Stimulated activated effector memory CD8-positive, alpha-beta T cell treated with anti-CD3 and anti-CD28 coated beads, Interleukin-12 subunit alpha, Interleukin-12 subunit beta, amount 100 ng/mL, for 72 hours (primary cell): ENCODE measurements at regions not wholly inside any gene's neighbourhood (a gene's known extent, or its start where the extent isn't known, plus 50 kb on each side); places are given as distances from the start of the nearest gene placed in this dataset.
"Not testable (repeated sequence)": the region's sequence is repeated elsewhere in the genome, so short reads cannot be mapped to it uniquely, and the experiment has no call there.

Experiments used
- ATAC-seq: fragments of 150-1000 bp; cut with Tn5 transposase; 2 replicates; pipeline ENCODE4 v1.10.0; 2021
- DNase-seq, 2 donors: peaks; one replicate each; pipeline ENCODE4 v3.0.0; 2021 to 2022; ENCODE audit warnings: low spot score in 2 of 2
- H3K27ac Mint-ChIP-seq: one replicate; pipeline ENCODE4 v1.8.0; 2022; ENCODE audit warnings: mild to moderate bottlenecking, mixed read lengths
- H3K36me3 Mint-ChIP-seq: one replicate; pipeline ENCODE4 v1.8.0; 2022; ENCODE audit warnings: mild to moderate bottlenecking, mixed read lengths
- H3K4me1 Mint-ChIP-seq: one replicate; pipeline ENCODE4 v1.8.0; 2022; ENCODE audit warnings: mixed read lengths
- H3K4me3 Mint-ChIP-seq: one replicate; pipeline ENCODE4 v1.8.0; 2022; ENCODE audit warnings: mild to moderate bottlenecking, mixed read lengths
- H3K9me3 Mint-ChIP-seq: one replicate; pipeline ENCODE4 v1.8.0; 2022; ENCODE audit warnings: mixed read lengths

DNA sequence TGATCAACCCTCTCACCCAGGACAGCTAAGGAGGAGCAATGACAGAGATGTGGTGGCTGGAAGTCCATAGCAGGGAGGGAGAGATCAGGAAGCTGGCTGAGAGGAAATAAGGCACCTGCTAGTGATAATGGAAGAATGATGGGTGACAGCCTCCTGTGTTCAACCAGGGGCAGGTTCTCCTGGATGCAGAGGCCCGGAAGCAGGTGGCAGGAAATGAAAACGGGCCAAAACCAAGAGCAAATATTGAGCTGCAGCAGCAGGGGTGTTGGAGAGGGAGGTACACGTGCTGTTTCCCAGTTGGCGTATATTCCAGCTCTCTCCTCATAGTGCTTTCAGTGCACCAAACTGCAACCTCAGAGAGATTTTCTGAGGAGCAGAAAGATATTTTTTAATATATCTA, 213.4 kb upstream of the TBL1XR1 start:
- no peak overlapping the region for H3K27ac Mint-ChIP-seq
- H3K36me3 Mint-ChIP-seq: no peaks in the 10 kb centered on the region
- H3K4me1 Mint-ChIP-seq: peaks cover 8% of the 10 kb centered on the region
- H3K9me3 Mint-ChIP-seq: no peaks in the 10 kb centered on the region
- ATAC-seq (no peak), DNase-seq (no peak)
- no peak overlapping the region for H3K4me3 Mint-ChIP-seq

DNA sequence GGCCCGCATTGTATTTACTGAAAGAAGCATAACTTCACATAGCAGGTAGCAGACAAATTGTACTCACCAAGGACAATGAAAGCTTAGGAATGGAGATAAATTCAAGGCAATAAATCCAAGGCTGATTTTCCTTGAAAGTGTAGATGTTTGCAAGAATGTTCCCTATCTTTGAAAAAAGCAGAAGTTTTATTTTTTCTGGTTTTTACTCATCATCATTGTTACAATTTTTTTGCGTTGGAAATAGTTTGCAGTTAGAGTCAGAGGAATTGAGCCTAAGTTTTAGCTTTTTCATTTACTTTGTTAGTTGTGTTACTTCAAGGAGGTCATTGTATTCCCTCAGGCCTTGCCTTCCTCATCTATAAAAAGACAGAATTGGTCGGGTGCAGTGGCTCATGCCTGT, 213.9 kb upstream of the TBL1XR1 start:
- ATAC-seq: no peak
- peaks cover 8% of the 10 kb centered on the region for H3K4me1 Mint-ChIP-seq

DNA sequence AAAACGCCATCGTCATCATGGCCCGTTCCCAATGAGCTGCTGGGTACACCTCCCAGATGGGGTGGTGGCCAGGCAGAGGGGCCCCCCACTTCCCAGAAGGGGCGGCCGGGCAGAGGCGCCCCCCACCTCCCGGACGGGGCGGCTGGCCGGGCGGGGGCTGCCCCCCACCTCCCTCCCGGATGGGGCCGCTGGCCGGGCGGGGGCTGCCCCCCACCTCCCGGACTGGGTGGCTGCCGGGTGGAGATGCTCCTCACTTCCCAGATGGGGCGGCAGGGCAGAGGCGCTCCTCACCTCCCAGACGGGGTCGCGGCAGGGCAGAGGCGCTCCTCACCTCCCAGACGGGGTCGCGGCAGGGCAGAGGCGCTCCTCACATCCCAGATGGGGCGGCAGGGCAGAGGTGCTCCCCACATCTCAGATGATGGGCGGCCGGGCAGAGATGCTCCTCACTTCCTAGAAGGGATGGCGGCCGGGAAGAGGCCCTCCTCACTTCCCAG, 215.4 kb upstream of the TBL1XR1 start:
- not testable (repeated sequence) for H3K27ac Mint-ChIP-seq, H3K36me3 Mint-ChIP-seq, H3K4me3 Mint-ChIP-seq, H3K9me3 Mint-ChIP-seq, DNase-seq, ATAC-seq, H3K4me1 Mint-ChIP-seq

More for the DNA sequence above, 213.9 kb upstream of the TBL1XR1 start:
- Mint-ChIP-seq H3K4me3 (no peak overlapping the region), H3K9me3 (no peaks in the 10 kb centered on the region), H3K36me3 (no peaks in the 10 kb centered on the region), H3K27ac (no peak overlapping the region)
- no peak for DNase-seq

DNA sequence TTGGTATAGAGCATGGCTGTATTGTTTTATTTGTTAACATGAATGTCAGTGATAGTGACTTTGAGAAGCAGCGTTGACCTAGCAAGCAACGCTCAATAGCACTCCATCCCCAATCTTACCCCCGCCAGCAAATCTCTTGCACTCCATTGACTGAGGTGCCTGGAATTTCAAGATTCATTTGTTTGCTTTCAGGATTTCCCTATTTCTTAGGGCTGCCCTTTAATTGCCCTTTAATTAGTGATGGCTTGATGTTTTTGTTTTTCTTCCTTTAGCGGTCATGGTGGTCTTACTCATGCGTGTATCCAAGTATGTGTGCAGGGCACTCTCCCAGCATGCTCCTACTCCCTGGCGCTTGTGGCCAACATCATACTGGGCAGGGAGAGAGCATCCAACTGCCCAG, 216.8 kb upstream of the TBL1XR1 start:
- Mint-ChIP-seq H3K9me3 (no peaks in the 10 kb centered on the region), H3K36me3 (no peaks in the 10 kb centered on the region), H3K27ac (no peak overlapping the region), H3K4me1 (peaks cover 8% of the 10 kb centered on the region), H3K4me3 (no peak overlapping the region)
- ATAC-seq: no peak
- DNase-seq: no peak

DNA sequence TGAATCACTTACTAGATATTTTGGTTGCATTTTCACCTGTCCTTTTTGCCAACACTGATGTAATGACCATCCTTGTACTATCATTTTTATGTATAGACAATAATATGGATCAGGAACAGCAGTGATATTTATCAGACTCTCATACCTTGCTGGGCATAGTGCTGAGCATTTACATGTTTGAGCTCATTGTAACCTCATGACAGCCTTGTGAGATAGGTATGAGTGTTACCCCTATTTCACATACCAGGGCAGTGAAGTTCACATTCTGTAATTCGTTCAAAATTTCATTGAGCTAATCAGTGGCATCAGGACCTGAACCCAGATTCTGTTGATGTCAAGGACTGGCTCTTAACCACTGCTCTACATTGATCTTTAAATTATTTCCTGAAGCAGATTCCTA, 221.5 kb upstream of the TBL1XR1 start:
- ATAC-seq: peak; percentile 63
- no peak for DNase-seq
- no peak overlapping the region for H3K27ac Mint-ChIP-seq
- peaks cover 28% of the 10 kb centered on the region for H3K4me1 Mint-ChIP-seq
- peaks cover 8% of the 10 kb centered on the region for H3K36me3 Mint-ChIP-seq
- H3K9me3 Mint-ChIP-seq: no peaks in the 10 kb centered on the region
- no peak overlapping the region for H3K4me3 Mint-ChIP-seq

DNA sequence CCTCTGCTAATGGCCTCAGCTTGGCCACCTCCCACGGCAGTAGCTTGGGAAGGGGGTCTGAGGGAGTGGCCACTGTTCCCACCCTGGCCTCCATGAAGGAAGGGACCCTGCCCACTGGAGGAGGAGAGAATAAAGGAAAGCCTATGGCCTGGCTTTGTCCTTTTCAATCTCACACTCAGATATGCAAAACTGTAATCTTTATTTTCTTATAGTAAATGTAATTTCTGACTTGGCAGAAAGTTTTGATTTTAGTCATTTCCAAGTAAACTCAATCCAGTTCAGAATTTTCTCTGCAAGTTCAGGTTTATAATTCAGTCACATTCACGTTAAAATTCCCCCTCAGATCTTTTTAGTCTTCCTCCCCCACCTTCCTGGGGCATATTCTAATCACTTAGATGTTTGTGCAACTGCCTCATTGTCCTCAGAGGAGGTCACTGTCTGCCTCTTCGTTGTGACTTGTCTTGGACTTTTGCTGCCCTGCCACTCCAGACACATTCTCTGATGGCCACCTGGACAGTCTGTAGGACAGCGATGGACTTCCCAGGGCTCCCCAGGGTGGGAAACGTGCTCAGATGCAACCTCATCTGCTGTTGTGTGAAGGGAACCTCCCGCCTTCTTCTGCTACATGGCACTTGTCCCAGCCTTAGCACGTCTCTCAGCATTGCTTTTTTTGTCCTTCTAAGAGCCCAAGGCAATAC, 222.8 kb upstream of the TBL1XR1 start:
- peak overlapping the region; percentile 12 for H3K4me3 Mint-ChIP-seq
- peaks cover 8% of the 10 kb centered on the region for H3K36me3 Mint-ChIP-seq
- H3K27ac Mint-ChIP-seq: peak overlapping the region; percentile 77
- ATAC-seq: peak; percentile 93
- no peaks in the 10 kb centered on the region for H3K9me3 Mint-ChIP-seq
- DNase-seq: peak; percentile 11 to 67
- H3K4me1 Mint-ChIP-seq: peaks cover 28% of the 10 kb centered on the region

DNA sequence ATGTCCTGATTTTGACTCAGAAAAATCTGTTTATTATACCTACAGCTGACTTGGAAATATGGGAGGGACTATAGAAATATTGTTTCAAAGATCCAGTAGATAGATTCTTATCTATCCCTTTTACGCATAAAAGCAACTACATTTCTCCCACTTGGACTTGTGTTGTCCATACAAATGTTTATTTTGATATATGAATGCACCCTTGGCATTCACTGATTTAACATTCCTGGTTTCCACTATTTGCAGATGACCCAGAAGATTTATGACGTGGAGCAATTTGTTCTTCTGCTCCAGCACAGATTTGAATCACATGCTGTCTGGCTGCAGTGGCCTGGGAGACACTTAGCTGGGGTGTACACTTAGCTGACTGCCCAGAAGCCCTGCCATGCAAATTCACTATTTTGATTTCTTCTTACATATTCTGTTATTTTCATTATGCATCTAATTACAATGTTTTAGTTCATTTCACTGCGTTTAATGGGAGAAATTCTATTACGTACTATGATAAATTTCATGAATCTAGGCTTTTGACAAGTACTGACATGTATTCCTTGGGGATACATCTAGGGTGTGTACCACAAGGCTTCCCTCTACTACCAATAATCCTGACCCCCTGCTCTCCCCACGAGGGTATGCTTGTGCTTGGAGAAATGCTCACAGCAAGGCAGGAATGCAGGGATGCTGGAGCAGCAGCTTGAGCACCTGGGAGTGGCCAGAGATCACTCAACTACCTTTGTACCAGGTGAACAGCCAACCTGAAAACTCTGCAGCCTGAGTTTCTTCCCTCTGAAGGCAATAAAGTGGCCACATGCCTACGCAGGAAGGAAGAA, 223.6 kb upstream of the TBL1XR1 start:
- ATAC-seq (no peak), DNase-seq (no peak)
- Mint-ChIP-seq H3K36me3 (peaks cover 8% of the 10 kb centered on the region), H3K4me1 (peaks cover 28% of the 10 kb centered on the region), H3K4me3 (peak overlapping the region; percentile 12), H3K27ac (peak overlapping the region; percentile 77), H3K9me3 (no peaks in the 10 kb centered on the region)

DNA sequence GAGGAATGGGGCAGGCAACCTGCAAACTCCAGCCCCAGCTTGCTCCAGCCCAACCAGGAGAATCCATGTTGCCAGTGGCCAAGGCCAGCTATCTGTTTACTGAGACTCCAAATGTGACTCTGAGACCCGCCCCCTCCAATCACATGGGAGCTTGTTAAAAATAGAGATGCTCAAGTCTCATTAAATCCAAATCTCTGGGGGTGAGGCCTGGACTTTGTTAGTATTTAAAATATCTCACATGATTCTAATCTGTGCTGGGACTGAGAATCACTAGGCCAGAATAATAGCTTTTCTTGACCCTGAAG, 224.2 kb upstream of the TBL1XR1 start:
- Mint-ChIP-seq H3K9me3 (no peaks in the 10 kb centered on the region), H3K4me3 (no peak overlapping the region), H3K4me1 (peaks cover 30% of the 10 kb centered on the region), H3K27ac (no peak overlapping the region), H3K36me3 (peaks cover 8% of the 10 kb centered on the region)
- ATAC-seq: no peak
- DNase-seq: no peak

DNA sequence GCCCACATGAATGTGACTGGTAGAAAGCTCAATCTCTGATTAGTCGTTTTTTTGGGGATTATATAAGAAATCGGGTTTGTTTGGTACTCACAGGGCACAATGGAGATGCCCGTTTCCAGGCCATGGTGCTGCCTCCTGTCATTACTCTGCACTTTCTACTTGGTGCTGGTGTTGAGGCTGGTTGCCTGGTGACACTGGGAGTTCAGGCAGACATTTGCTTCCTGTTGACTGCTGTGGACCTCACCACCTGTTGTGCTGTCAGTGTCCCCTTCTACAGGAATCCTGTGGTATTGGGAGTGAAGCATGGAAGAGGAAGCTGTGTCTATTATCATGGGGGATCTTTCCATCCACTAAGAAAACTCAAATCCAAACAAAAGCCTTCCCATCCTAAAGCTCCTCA, 227.2 kb upstream of the TBL1XR1 start:
- Mint-ChIP-seq H3K27ac (no peak overlapping the region), H3K36me3 (peaks cover 16% of the 10 kb centered on the region), H3K9me3 (no peaks in the 10 kb centered on the region), H3K4me3 (no peak overlapping the region), H3K4me1 (peaks cover 47% of the 10 kb centered on the region)
- no peak for DNase-seq
- no peak for ATAC-seq

DNA sequence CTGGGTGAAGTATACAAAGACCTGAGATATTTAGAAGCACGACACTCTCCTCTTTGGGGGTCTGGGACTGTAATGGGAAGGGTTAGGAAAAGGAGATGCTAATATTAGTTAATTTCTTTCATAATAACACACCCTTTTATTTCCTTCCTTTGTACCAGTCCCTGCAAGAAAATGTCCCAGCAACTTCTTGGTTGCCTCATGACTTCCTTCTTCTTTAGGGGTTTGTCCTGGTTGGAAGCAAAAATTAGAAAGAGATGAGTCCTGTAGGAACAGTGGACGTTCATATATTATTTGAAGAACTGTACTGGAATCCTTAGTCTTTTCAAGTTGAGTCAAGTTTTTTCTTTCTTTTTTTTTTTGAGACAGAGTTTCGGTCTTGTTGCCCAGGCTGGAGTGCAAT, 227.8 kb upstream of the TBL1XR1 start:
- Mint-ChIP-seq H3K4me1 (peaks cover 42% of the 10 kb centered on the region), H3K36me3 (peaks cover 11% of the 10 kb centered on the region), H3K4me3 (no peak overlapping the region), H3K9me3 (no peaks in the 10 kb centered on the region), H3K27ac (no peak overlapping the region)
- ATAC-seq (no peak), DNase-seq (no peak)

DNA sequence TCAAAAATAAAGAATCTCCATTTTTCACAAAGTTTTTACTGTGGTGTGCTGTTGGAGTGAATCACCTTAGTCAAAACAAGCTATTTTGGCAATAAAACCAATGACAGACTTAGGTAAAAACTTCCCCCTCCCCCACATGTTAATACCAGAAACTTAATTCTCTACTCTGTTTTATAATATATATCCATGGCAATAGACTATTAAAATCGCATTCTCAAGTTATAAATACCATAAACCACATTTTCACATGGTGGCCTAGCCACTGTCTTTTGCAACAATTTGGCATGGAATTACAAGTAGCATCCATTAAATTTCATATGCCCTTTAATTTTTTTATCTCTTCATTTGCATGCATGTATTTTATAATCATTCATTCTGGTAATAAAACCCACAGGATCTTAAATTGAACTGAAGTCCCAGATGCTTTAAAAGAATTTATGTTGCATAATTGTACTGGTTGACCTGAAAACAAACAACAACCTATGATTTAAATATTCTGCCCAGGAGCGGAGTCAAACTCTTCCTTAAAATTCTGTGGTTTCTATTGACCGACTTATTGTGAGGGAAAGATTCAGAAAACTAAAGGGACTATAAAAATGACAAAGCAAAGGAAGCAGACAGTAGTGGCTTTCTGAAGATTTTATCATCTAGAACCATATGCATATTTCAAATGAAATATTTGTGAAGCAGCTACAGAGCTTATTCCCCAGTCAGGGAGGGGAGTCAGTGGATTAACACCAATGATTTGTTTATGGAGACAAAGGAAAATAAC, 229.0 kb upstream of the TBL1XR1 start:
- Mint-ChIP-seq H3K27ac (no peak overlapping the region), H3K4me3 (peak overlapping the region; percentile 58)

DNA sequence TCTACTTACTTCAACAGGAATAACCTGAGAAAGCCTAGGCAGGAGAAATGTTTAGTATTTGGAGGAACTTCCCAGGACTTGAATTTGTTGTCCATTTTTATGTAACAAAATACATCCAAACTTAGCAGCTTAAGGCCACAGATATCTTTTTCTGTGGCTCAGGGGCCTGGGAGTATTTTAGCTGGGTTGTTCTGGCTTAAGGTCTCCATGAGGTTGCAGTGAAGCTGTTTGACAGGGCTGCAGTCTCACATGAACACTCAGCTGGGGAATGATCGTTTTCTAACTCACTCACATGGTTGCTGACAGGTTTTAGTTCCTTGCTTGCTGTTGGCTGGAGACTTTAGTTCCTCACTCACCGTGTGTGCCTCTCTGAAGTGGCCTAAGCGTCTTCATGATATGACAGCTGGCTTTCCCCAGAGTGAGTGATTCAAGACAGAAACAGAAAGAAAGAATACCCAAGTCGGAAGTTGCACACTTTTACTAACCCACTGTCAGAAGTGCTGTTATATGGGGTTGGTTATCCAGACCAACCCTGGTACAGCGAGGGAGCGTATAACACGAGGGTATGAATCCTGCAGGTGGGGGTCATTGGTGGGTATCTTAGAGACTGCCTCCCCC, 229.7 kb upstream of the TBL1XR1 start:
- Mint-ChIP-seq H3K36me3 (peaks cover 9% of the 10 kb centered on the region), H3K9me3 (no peaks in the 10 kb centered on the region), H3K27ac (peak overlapping the region; percentile 82), H3K4me1 (peaks cover 24% of the 10 kb centered on the region), H3K4me3 (peak overlapping the region; percentile 58)
- ATAC-seq: peak; percentile 98
- DNase-seq: peak; percentile 33 to 74

More for the DNA sequence above, 229.0 kb upstream of the TBL1XR1 start:
- ATAC-seq (no peak), DNase-seq (no peak)
- Mint-ChIP-seq H3K4me1 (peaks cover 29% of the 10 kb centered on the region), H3K9me3 (no peaks in the 10 kb centered on the region), H3K36me3 (peaks cover 9% of the 10 kb centered on the region)

DNA sequence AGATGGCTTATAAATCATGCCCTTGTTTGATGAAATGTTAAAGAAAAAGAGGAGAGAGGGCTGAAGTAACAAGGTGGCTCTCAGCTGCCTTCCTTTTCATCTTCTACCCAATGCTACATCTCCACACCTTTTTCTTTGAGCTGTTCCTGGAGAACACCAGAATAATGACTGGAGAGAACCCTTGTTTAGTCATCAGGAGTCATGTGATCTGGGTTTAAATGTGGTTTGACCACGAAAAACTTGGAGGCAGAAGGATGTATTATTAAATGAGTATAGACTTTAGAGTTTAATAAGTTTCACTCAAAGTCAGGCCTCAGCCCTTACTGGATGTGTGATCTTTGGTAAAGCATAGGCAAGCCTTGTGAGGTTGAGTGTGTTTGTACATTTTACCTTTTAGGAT, 230.3 kb upstream of the TBL1XR1 start:
- DNase-seq (no peak), ATAC-seq (peak; percentile 66)
- Mint-ChIP-seq H3K9me3 (no peaks in the 10 kb centered on the region), H3K27ac (peak overlapping the region; percentile 82), H3K4me3 (peak overlapping the region; percentile 58), H3K36me3 (peaks cover 9% of the 10 kb centered on the region), H3K4me1 (peaks cover 21% of the 10 kb centered on the region)

DNA sequence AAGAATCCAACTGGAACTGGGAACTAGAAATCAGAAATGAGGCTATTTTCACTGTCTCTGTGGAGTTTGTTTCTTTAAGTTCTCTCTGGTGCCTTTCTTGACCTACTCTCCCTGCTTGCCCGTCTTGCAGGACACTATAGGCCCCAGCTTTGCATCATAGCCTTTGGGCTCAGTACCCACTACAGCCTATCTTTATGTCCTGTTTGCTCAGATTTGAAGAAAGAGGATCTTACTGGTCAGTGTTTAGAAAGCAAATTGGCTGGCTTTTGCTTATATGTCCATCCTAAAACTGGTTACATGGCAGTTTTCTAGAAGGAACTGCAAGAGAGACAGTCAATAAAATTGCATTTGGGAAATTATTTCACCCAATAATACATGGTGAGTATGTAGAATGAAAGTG, 231.8 kb upstream of the TBL1XR1 start:
- no peak overlapping the region for H3K4me3 Mint-ChIP-seq
- DNase-seq: no peak
- H3K36me3 Mint-ChIP-seq: peaks cover 9% of the 10 kb centered on the region
- H3K27ac Mint-ChIP-seq: no peak overlapping the region
- peaks cover 21% of the 10 kb centered on the region for H3K4me1 Mint-ChIP-seq
- H3K9me3 Mint-ChIP-seq: no peaks in the 10 kb centered on the region
- no peak for ATAC-seq

DNA sequence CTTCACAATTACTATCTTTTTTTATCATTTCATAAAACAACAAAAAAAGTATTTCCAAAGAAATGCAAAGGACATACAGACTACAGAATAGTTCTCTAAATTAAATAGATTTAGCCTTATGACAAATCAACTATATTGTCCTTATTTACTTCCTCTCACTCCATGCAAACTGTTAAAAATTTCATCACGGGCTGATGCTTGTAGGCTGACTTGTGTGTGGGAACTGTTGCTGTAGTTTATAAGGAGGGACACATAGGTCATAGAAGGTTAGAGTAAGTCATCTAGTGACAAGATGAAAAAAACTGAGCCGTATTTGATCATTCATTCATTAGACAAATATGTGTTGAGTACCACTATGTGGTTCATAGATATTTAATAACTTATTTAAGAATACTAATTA, 232.5 kb upstream of the TBL1XR1 start:
- DNase-seq: no peak
- Mint-ChIP-seq H3K4me3 (no peak overlapping the region), H3K36me3 (peaks cover 9% of the 10 kb centered on the region), H3K4me1 (peaks cover 21% of the 10 kb centered on the region), H3K27ac (no peak overlapping the region), H3K9me3 (no peaks in the 10 kb centered on the region)
- no peak for ATAC-seq
